Activated CD4-positive, alpha-beta T cell treated with anti-CD3 and anti-CD28 coated beads for 36 hours (primary cell): ENCODE measurements at regions not wholly inside any gene's neighbourhood (a gene's known extent, or its start where the extent isn't known, plus 50 kb on each side); places are given as distances from the start of the nearest gene placed in this dataset.
"Not testable (repeated sequence)": the region's sequence is repeated elsewhere in the genome, so short reads cannot be mapped to it uniquely, and the experiment has no call there.

Experiments used
- ATAC-seq: fragments of 200-7000 bp; cut with Tn5 transposase; one replicate; pipeline ENCODE4 v1.10.0; 2021; ENCODE audit warnings: mild to moderate bottlenecking, moderate library complexity
- CTCF ChIA-PET: fragments of 350-600 bp; sonication (Branson Sonifier 250); formaldehyde crosslinking; loops from one replicate; lab custom pipeline; 2021; ENCODE audit warnings: antibody characterized with exemption; lab: Charles Lee
- POLR2A ChIA-PET: fragments of 350-600 bp; sonication (Branson Sonifier 250); formaldehyde crosslinking; loops from one replicate; lab custom pipeline; 2021; ENCODE audit warnings: antibody characterized with exemption, inconsistent platforms; lab: Charles Lee
- DNase-seq: peaks from one replicate; pipeline ENCODE4 v3.0.0-alpha.2; 2020
- H3K27ac Mint-ChIP-seq: one replicate; pipeline ENCODE4 v1.8.0; 2021; ENCODE audit warnings: mixed read lengths
- H3K27me3 Mint-ChIP-seq: one replicate; pipeline ENCODE4 v1.8.0; 2021; ENCODE audit warnings: mixed read lengths
- H3K36me3 Mint-ChIP-seq: one replicate; pipeline ENCODE4 v1.8.0; 2021; ENCODE audit warnings: low read depth, mixed read lengths
- H3K4me1 Mint-ChIP-seq: one replicate; pipeline ENCODE4 v1.8.0; 2021; ENCODE audit warnings: mixed read lengths
- H3K4me3 Mint-ChIP-seq: one replicate; pipeline ENCODE4 v1.8.0; 2021; ENCODE audit warnings: mild to moderate bottlenecking, moderate library complexity, mixed read lengths
- H3K9me3 Mint-ChIP-seq: one replicate; pipeline ENCODE4 v1.8.0; 2021; ENCODE audit warnings: low read depth, mixed read lengths
- intact Hi-C, 2 experiments: fragments of 100-400 bp; cut with DNase I in 1 of 2; cut with micrococcal nuclease in 1 of 2; formaldehyde crosslinking; loops; one replicate each; pipeline versions ENCODE4 v1.14.2 to v1.15.1; 2022 to 2024; cut with DNase I, micrococcal nuclease

DNA sequence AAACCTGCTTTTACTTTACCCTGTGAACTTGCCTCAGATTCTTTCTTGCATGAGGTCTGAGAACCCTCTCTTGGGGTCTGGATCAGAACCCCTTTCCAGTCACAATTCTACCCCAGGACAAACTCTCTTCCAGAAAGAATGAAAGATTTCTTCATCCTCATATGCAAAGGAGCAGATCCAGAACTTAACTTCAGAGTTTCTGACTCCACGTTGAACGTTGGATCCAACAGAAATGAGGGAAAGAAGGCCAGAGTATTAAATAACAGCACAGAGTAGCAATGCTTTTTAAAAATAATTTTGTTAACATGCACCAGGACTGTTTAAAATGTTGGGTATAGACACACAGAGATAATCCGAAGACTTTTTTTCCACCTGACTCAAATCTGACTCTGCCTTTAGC, 632.9 kb upstream of the AUTS2 start:
- H3K36me3 Mint-ChIP-seq = no peaks in the 10 kb centered on the region
- ChIA-PET POLR2A (no interaction called here), CTCF (no interaction called here)
- H3K27me3 Mint-ChIP-seq = no peaks in the 10 kb centered on the region
- no peaks in the 10 kb centered on the region for H3K4me1 Mint-ChIP-seq
- no peak overlapping the region for H3K27ac Mint-ChIP-seq
- H3K9me3 Mint-ChIP-seq = peaks cover 10% of the 10 kb centered on the region
- H3K4me3 Mint-ChIP-seq = no peak overlapping the region
- no peak for ATAC-seq
- DNase-seq = no peak
- intact Hi-C loops = no loop called here

DNA sequence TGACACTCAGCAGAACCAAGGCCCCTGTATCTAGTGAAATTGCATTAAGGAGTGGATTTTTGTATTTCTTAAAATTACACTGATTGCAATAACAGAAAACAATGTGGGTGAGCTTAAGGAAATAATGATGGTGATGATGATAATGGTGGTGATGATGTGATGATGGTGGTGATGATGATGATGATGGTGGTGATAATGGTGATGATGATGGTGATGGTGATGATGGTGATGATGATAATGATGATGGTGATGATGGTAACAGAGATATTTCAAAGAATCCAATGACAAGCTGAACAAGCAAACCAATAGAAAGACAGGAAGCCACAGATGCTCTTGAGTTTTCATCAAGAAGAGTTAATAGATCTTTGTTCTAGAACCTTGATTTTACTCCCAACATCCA, 630.7 kb upstream of the AUTS2 start:
- H3K27me3 Mint-ChIP-seq = no peaks in the 10 kb centered on the region
- CTCF ChIA-PET = interaction anchor here (0.8 kb wide), 1 partner anchor 366 kb away, joined by 3 read pairs; no protein-coding TSS in a partner anchor
- H3K27ac Mint-ChIP-seq = no peak overlapping the region
- intact Hi-C loops = no loop called here
- POLR2A ChIA-PET = no interaction called here
- no peaks in the 10 kb centered on the region for H3K4me1 Mint-ChIP-seq
- H3K36me3 Mint-ChIP-seq = no peaks in the 10 kb centered on the region
- ATAC-seq (no peak), DNase-seq (no peak)
- no peak overlapping the region for H3K4me3 Mint-ChIP-seq
- peaks cover 9% of the 10 kb centered on the region for H3K9me3 Mint-ChIP-seq

DNA sequence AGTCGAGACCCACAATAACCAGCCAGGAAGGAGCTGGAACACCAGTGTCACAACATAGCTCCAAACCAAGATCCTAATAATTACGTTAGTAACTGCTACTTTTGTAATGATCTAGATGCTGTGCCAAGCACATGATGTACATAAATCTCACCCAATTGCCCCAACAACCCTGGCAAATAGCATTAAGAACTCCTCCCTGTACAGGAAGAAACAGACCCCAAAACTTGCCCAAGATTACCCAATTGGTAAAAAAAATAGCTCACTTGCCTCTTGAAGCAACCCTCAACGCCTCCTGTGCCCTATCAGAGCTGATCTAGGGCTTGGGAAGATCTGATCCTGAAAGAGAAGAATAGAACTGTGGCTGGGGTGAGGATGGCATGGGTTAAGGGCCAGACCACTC, 628.7 kb upstream of the AUTS2 start:
- no peaks in the 10 kb centered on the region for H3K27me3 Mint-ChIP-seq
- no peak overlapping the region for H3K4me3 Mint-ChIP-seq
- peaks cover 6% of the 10 kb centered on the region for H3K9me3 Mint-ChIP-seq
- no peaks in the 10 kb centered on the region for H3K4me1 Mint-ChIP-seq
- DNase-seq (no peak), ATAC-seq (no peak)
- ChIA-PET CTCF (no interaction called here), POLR2A (no interaction called here)
- intact Hi-C loops = no loop called here
- H3K36me3 Mint-ChIP-seq = no peaks in the 10 kb centered on the region
- no peak overlapping the region for H3K27ac Mint-ChIP-seq

DNA sequence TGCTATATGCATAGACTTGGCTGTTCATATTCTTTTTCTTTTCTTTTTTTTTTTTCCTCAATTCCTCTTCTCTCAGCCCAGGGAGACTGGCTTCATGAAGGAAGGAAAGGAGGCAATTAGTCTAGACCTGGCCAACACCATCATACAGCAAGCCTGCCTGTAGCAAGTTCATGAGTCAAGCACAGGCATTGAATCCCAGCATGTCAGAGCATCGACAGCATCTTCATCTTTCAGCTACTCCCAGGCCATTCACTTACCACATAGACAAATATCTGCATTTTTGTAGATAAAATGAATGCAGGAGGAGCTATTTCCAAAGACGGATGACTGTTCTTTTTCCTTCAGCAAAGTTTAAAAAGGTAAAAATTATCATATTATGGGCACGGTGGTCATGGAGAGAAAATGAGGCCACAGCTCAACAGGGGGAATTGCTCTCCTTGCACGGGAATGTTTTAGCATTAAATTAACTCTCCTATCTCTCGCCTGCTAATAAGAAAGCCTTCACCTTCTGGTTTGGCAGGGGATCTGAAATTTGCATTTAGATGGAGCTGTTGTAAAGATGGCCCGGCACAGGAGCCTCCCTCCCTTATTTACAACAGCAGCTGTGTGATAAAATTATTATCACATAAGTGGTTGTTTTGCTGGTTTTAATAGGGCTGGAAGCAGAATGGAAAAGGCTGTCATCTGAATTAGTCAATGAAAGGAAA, 626.5 kb upstream of the AUTS2 start:
- ChIA-PET CTCF (no interaction called here), POLR2A (no interaction called here)
- ATAC-seq = no peak
- no peak overlapping the region for H3K4me3 Mint-ChIP-seq
- no peaks in the 10 kb centered on the region for H3K4me1 Mint-ChIP-seq
- DNase-seq = no peak
- H3K36me3 Mint-ChIP-seq = no peaks in the 10 kb centered on the region
- intact Hi-C loops = no loop called here
- H3K9me3 Mint-ChIP-seq = peaks cover 6% of the 10 kb centered on the region
- no peaks in the 10 kb centered on the region for H3K27me3 Mint-ChIP-seq
- no peak overlapping the region for H3K27ac Mint-ChIP-seq

DNA sequence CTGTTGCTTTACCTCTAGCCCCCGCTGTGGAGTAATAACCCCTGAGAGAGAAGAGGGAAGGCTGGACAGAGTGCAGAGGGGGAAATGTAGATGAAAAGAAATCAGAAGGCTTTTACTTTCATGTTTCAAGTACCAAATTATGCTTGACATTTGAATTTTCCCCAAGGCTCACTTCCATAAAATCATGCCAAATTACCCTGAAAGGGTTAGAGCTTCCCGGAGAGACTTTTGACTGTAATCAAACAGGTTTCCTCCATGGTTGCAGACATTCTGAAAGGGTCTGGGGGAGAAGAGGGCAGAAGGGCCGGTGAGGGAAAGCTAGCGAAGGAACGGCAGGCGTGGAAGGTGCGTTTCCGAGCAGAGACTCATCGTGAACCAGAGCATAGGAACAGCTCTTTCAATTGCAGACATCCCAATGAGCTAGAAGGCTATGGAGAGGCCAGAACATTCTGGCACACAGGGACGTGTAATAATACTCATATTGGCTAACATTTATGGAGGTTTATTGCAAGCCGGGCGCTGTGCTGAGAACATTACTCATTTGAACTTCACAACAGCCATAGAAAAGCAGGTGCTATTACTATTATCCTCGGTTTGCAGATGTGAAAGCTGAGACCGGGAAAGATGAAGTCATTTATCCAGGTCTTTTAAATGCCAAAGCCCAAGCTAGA, 620.8 kb upstream of the AUTS2 start:
- DNase-seq (no peak), ATAC-seq (no peak)
- Mint-ChIP-seq H3K27me3 (no peaks in the 10 kb centered on the region), H3K36me3 (no peaks in the 10 kb centered on the region), H3K4me1 (no peaks in the 10 kb centered on the region), H3K4me3 (no peak overlapping the region), H3K27ac (no peak overlapping the region), H3K9me3 (peaks cover 10% of the 10 kb centered on the region)
- ChIA-PET CTCF (no interaction called here), POLR2A (interaction anchor here (0.6 kb wide), 1 partner anchor 14 kb away, joined by 3 read pairs; no protein-coding TSS in a partner anchor)
- intact Hi-C loops = no loop called here

DNA sequence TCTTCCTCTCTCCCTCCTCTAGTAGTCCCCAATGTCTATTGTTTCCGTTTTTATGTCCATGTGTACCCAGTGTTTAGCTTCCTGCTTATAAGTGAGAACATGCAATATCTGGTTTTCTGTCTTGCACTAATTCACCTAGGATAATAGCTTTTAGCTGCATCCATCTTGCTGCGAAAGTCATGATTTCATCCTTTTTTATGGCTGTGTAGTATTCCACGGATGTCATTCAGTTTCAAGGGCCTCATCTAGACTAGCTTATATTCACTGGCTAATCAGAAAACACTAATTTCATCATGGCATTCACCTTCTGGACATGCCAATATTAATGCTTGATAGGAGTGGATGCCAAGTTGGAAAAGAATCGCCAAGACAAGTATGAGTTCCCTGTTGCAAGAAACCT, 619.6 kb upstream of the AUTS2 start:
- ChIA-PET CTCF (no interaction called here), POLR2A (no interaction called here)
- no peak overlapping the region for H3K27ac Mint-ChIP-seq
- no peaks in the 10 kb centered on the region for H3K36me3 Mint-ChIP-seq
- H3K4me3 Mint-ChIP-seq = no peak overlapping the region
- DNase-seq (no peak), ATAC-seq (no peak)
- H3K4me1 Mint-ChIP-seq = no peaks in the 10 kb centered on the region
- H3K9me3 Mint-ChIP-seq = peaks cover 13% of the 10 kb centered on the region
- intact Hi-C loops = no loop called here
- no peaks in the 10 kb centered on the region for H3K27me3 Mint-ChIP-seq

DNA sequence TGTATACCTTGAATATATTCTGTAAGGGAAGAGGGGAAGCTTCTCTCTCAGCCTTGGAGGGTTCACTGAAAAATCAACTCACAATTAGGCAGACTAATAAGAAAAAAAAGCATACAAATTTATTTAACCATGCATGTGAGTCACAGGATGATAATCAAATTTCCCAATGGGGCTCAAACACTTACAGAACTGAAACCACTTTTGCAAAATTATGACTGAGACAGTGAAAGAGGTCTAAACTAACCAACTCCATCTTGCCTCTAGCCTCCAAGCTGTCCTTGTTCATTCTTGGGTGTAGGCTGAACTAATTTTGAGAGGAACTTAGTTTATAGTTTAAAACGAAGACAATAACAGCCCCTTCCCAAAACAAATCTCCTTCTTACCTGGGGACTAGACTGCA, 618.3 kb upstream of the AUTS2 start:
- no peaks in the 10 kb centered on the region for H3K4me1 Mint-ChIP-seq
- H3K36me3 Mint-ChIP-seq = no peaks in the 10 kb centered on the region
- H3K9me3 Mint-ChIP-seq = peaks cover 13% of the 10 kb centered on the region
- no peaks in the 10 kb centered on the region for H3K27me3 Mint-ChIP-seq
- no peak for ATAC-seq
- CTCF ChIA-PET = interaction anchor here (0.7 kb wide), 1 partner anchor 62 kb away, joined by 4 read pairs; no protein-coding TSS in a partner anchor
- DNase-seq = no peak
- intact Hi-C loops = no loop called here
- POLR2A ChIA-PET = no interaction called here
- no peak overlapping the region for H3K27ac Mint-ChIP-seq
- no peak overlapping the region for H3K4me3 Mint-ChIP-seq

DNA sequence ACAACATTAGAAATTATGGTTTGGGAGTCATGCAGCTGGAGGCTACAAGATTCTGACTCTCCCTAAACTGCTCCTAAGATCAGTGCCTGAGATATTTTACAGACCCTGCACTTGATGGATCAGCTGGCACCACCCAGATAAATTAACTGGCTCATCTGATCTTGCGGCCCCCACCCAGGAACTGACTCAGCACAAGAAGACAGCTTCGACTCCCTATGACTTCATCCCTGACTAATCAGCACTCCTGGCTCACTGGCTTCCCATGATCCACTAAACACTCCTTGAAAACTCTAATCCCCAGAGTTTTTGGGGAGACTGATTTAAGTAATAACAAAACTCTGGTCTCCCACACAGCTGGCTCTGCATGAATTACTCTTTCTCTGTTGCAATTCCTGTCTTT, 617.8 kb upstream of the AUTS2 start:
- H3K27ac Mint-ChIP-seq, intact Hi-C loops, H3K4me1 Mint-ChIP-seq, H3K36me3 Mint-ChIP-seq, H3K4me3 Mint-ChIP-seq, CTCF ChIA-PET, POLR2A ChIA-PET, H3K27me3 Mint-ChIP-seq, ATAC-seq, DNase-seq: not testable (repeated sequence)
- H3K9me3 Mint-ChIP-seq = peaks cover 13% of the 10 kb centered on the region

DNA sequence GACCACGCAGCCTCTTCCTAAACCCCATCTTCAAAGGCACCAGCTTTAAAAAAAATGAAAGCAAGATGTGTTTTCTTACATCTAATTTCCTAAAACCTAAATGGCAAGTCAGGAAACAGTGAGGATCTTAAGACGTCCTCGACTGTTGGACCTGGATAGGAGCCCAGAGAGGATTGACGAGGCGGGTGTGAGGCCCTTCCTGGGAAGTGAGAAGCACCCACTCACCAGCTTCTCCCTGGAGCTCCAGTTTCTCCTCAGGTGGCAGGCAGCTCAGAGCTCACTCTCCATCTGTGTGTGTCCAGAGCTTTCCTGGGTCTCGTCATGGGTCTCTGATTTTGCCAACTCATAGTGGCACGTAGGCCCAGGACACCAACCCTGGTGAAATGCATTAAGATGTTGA, 614.0 kb upstream of the AUTS2 start:
- Mint-ChIP-seq H3K4me3 (no peak overlapping the region), H3K36me3 (no peaks in the 10 kb centered on the region), H3K9me3 (peaks cover 20% of the 10 kb centered on the region), H3K27me3 (no peaks in the 10 kb centered on the region), H3K27ac (no peak overlapping the region), H3K4me1 (no peaks in the 10 kb centered on the region)
- CTCF ChIA-PET = no interaction called here
- POLR2A ChIA-PET = interaction anchor here (0.6 kb wide), 1 partner anchor 550 kb away, joined by 3 read pairs; no protein-coding TSS in a partner anchor
- intact Hi-C loops = no loop called here
- DNase-seq = no peak
- ATAC-seq = no peak

DNA sequence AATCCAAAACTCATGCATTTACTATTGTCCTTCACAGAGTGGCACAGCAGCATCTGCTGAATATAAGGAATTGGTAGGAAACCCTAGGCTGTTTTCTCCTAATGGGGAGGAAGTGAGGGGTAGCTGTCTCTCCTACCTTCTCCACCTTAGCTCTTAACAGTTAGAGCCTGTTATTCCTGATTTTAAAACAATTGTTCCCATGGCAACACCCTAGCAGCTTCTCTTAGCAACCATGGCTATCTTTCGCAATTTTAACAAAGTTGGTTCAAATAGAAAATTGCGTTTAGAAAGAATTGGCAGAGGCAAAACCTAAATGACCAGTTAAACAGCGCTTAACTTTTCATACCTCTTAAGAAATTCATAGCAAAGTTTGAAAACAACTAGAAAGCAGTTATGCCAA, 603.4 kb upstream of the AUTS2 start:
- Mint-ChIP-seq H3K27ac (no peak overlapping the region), H3K9me3 (peaks cover 14% of the 10 kb centered on the region), H3K4me1 (no peaks in the 10 kb centered on the region), H3K27me3 (no peaks in the 10 kb centered on the region), H3K4me3 (no peak overlapping the region), H3K36me3 (no peaks in the 10 kb centered on the region)
- intact Hi-C loops = no loop called here
- POLR2A ChIA-PET = no interaction called here
- ATAC-seq (no peak), DNase-seq (no peak)
- CTCF ChIA-PET = no interaction called here

DNA sequence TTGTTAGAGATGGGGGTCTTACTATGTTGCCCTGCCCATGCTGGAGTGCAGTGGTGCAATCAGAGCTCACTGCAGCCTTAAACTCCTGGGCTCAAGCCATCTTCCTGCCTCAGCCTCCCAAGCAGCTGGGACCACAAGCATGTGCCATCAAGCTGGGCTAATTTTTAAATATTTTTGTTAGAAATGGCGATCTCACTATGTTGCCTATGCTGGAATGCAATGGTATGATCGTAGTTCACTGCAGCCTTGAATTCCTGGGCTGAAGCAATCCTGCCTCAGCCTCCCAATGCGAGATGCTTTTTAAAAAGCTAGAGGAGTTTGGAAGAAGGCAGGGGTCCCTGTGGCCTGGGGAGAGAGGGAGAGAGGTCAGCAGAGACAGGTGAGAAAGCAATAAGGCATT, 600.1 kb upstream of the AUTS2 start:
- peaks cover 3% of the 10 kb centered on the region for H3K36me3 Mint-ChIP-seq
- intact Hi-C loops = no loop called here
- ChIA-PET CTCF (no interaction called here), POLR2A (no interaction called here)
- no peaks in the 10 kb centered on the region for H3K27me3 Mint-ChIP-seq
- H3K27ac Mint-ChIP-seq = no peak overlapping the region
- H3K4me3 Mint-ChIP-seq = no peak overlapping the region
- no peaks in the 10 kb centered on the region for H3K4me1 Mint-ChIP-seq
- peaks cover 39% of the 10 kb centered on the region for H3K9me3 Mint-ChIP-seq
- ATAC-seq = no peak
- no peak for DNase-seq

DNA sequence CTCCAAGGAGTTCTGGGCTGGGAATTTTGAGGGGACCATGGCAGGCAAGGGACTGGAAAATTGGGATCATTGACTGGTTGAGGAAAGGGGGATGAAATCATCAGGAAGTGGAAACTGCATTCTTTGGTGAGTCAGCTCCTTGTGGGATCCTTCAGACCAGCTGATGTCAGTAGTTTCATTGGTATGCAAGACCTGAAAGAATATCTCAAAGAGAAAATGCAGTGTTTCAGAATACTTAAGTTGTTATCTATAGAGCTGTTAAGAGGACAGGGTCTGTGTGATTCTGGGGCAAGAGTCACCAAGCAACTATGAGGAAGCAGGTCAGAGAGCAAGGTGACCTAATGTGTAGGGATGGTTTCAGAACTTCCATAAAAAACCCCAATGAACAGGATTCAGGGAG, 595.9 kb upstream of the AUTS2 start:
- ChIA-PET POLR2A (no interaction called here), CTCF (no interaction called here)
- DNase-seq (no peak), ATAC-seq (no peak)
- no peak overlapping the region for H3K4me3 Mint-ChIP-seq
- peaks cover 34% of the 10 kb centered on the region for H3K9me3 Mint-ChIP-seq
- peaks cover 5% of the 10 kb centered on the region for H3K36me3 Mint-ChIP-seq
- no peaks in the 10 kb centered on the region for H3K27me3 Mint-ChIP-seq
- no peak overlapping the region for H3K27ac Mint-ChIP-seq
- intact Hi-C loops = no loop called here
- H3K4me1 Mint-ChIP-seq = no peaks in the 10 kb centered on the region
